Transverse colon (tissue), 4 donors: ENCODE measurements at regions not wholly inside any gene's neighbourhood (a gene's known extent, or its start where the extent isn't known, plus 50 kb on each side); places are given as distances from the start of the nearest gene placed in this dataset.
"Not testable (repeated sequence)": the region's sequence is repeated elsewhere in the genome, so short reads cannot be mapped to it uniquely, and the experiment has no call there.

Source experiments
- DNase-seq: peaks from one replicate; pipeline ENCODE4 v3.0.0-alpha.2; 2019
- H3K27ac ChIP-seq, 4 donors: fragments of 200-600 bp; sonication (generic); 2 replicates each; pipeline ENCODE4 v1.5.1; 2016 to 2018; ENCODE audit warnings: inconsistent platforms in 4 of 4
- H3K27me3 ChIP-seq: fragments of 200-600 bp; sonication (generic); 2 replicates; pipeline ENCODE4 v1.5.1; 2017; ENCODE audit warnings: inconsistent platforms
- H3K36me3 ChIP-seq, 4 donors: fragments of 200-600 bp; sonication (generic); 2 replicates each; pipeline ENCODE4 v1.5.1; 2017 to 2019; ENCODE audit warnings: inconsistent platforms in 4 of 4
- H3K4me1 ChIP-seq, 4 donors: fragments of 200-600 bp; sonication (generic); 2 replicates each; pipeline ENCODE4 v1.5.1; 2017 to 2020; ENCODE audit warnings: inconsistent platforms in 4 of 4
- H3K4me3 ChIP-seq, 4 donors: fragments of 200-600 bp; sonication (generic); 1 replicate in 1 of 4; 2 replicates in 3 of 4; pipeline versions ENCODE4 v1.5.1 to v1.6.1; 2017 to 2019; ENCODE audit warnings: inconsistent platforms in 4 of 4
- H3K9me3 ChIP-seq, 2 donors: fragments of 200-600 bp; sonication (generic); 2 replicates each; pipeline ENCODE4 v1.5.1; 2017 to 2019; ENCODE audit warnings: inconsistent platforms in 2 of 2
- EP300 ChIP-seq: sonication (generic); formaldehyde crosslinking; IDR thresholded peaks from one replicate; pipeline ENCODE4 v1.6.1; 2017; ENCODE audit warnings: antibody characterized with exemption, low read depth
- POLR2A ChIP-seq: fragments of 450-650 bp; IDR thresholded peaks from one replicate; pipeline ENCODE4 v1.6.1; 2016; ENCODE audit warnings: antibody characterized with exemption, mild to moderate bottlenecking, moderate library complexity
- POLR2AphosphoS5 ChIP-seq, 3 donors: sonication (generic); formaldehyde crosslinking; IDR thresholded peaks; one replicate each; pipeline ENCODE4 v1.6.1; 2016; ENCODE audit warnings: antibody characterized with exemption in 3 of 3
- WGBS, 2 donors: methylation state at CpG; one replicate each; pipeline ENCODE4 v1.1.5; 2018; ENCODE audit warnings: low coverage in 1 of 2; 5-methylcytosine and 5-hydroxymethylcytosine counted together
- in situ Hi-C, 4 donors: fragments of 200-750 bp; cut with MboI; loops; one replicate each; pipeline versions ENCODE4 v1.15.0 to v1.15.1; 2017; ENCODE audit warnings: low sequenced_read_pairs in 3 of 4, low pct_ligation_motif_present in 1 of 4, low pct_unique_long_range_greater_than_20kb in 1 of 4
- intact Hi-C: fragments of 100-400 bp; cut with DNase I; formaldehyde crosslinking; loops from one replicate; pipeline ENCODE4 v1.15.1; 2023; ENCODE audit warnings: low total_unique reads
- TF ChIP-seq, protein P1 (sequence below), 5 experiments: fragments of 200-600 bp in 3 of 5; fragments of 450-650 bp in 2 of 5; sonication (generic) in 3 of 5; IDR thresholded peaks; 1 replicate in 2 of 5; 2 replicates in 3 of 5; pipeline ENCODE4 v1.5.1; 2016 to 2017; ENCODE audit warnings: antibody characterized with exemption in 5 of 5, inconsistent platforms in 3 of 5, mild to moderate bottlenecking in 2 of 5, moderate library complexity in 1 of 5

DNA sequence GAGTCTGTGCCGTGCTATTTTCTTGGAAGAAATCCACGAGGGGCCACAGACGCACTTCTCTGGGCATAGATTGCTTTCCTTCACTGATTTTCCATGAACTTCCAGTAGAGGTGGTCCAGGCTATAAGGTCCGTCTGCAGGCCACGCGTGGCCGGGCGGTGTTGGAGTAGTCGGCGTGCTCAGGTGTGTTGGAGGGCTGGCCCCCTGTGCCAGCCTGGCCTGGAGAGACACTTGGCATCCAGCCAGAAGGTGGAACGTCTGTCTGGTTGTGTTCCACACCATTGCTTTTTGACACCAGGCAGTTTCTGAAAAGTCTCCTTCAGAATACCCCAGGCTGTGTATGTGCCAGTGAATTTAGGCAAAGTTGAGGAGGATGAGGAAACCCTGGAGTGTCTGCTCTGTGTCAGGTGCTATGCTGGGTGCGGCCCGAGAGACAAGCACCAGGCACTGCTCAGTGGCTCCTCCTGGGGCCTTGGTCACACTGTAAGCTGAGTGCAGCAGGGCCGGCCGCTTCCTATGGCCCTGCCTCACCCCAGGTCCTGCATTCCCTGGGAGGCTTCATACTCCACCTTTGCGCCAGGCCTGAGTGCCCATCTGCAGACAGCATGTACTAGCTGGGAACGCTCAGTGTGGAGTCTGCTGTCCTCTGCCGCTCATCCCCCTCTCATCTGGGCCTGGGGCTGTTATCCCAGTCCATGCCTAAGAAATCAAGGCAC lies 52.1 kb upstream of the TAMM41 start:
- intact Hi-C loops: no loop called here
- no peaks in the 10 kb centered on the region for H3K27me3 ChIP-seq
- in situ Hi-C loops: no loop called here
- TF ChIP-seq POLR2A (no peak), POLR2AphosphoS5 (IDR thresholded peaks at IDR 0.05) (no peak), EP300 (no peak)
- TF ChIP-seq, protein P1, sequence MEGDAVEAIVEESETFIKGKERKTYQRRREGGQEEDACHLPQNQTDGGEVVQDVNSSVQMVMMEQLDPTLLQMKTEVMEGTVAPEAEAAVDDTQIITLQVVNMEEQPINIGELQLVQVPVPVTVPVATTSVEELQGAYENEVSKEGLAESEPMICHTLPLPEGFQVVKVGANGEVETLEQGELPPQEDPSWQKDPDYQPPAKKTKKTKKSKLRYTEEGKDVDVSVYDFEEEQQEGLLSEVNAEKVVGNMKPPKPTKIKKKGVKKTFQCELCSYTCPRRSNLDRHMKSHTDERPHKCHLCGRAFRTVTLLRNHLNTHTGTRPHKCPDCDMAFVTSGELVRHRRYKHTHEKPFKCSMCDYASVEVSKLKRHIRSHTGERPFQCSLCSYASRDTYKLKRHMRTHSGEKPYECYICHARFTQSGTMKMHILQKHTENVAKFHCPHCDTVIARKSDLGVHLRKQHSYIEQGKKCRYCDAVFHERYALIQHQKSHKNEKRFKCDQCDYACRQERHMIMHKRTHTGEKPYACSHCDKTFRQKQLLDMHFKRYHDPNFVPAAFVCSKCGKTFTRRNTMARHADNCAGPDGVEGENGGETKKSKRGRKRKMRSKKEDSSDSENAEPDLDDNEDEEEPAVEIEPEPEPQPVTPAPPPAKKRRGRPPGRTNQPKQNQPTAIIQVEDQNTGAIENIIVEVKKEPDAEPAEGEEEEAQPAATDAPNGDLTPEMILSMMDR (IDR thresholded peaks at IDR 0.05): no peak
- no peak overlapping the region for H3K27ac ChIP-seq
- H3K4me1 ChIP-seq: no peaks in the 10 kb centered on the region
- H3K4me3 ChIP-seq: no peak overlapping the region
- no peaks in the 10 kb centered on the region for H3K9me3 ChIP-seq
- DNase-seq: no peak
- WGBS, 2 donors: 81% methylated on average over 18 of the region's 18 CpGs; no CpG with 5 or more reads in 1 of the 2 donors
- no peaks in the 10 kb centered on the region for H3K36me3 ChIP-seq

DNA sequence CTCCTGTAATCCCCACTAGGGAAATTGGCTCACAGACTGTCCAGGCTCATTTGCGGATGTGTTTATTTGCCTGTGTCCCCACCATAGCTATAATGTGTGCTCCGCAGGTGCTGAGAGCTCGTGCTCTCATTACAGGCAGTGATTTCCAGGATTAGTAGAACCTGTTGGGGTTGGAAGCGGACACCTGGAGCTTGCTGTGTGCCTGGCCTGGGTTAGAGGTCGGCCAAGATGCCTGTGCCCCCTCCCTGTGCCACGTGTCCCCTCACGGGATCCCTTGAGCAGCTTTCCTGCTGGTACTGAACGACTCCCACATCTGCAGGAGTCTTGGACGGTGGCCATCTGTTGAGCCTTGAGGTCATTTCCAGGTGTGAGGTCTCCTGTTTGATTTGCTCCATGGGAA lies 52.7 kb upstream of the TAMM41 start:
- DNase-seq, H3K27me3 ChIP-seq, H3K4me3 ChIP-seq, H3K9me3 ChIP-seq, H3K4me1 ChIP-seq, in situ Hi-C loops, H3K27ac ChIP-seq, H3K36me3 ChIP-seq, intact Hi-C loops: not testable (repeated sequence)
- WGBS, 2 donors: 74% methylated on average over 9 of the region's 9 CpGs; no CpG with 5 or more reads in 1 of the 2 donors

DNA sequence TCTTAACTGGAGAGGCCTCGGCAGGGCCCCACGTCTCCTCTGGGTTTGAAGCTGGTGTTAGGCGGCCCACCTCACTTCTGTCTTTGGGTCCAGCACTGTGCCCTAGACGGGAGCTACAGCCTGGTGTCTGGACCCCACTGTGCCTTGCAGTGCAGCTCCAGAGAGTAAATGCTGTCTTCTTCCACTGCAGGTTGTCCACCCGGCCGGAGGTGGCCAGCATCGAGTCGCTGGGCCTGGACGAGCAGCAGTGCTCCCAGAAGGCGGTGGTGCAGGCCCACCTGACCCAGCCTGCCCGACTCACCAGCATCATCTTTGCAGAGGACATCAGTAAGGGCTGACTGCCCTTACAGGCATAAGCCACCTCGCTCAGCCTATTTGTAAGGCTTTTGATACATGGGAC lies 53.1 kb upstream of the TAMM41 start:
- in situ Hi-C loops (no loop called here), intact Hi-C loops (no loop called here)
- no peak overlapping the region for H3K27ac ChIP-seq
- H3K4me1 ChIP-seq: no peaks in the 10 kb centered on the region
- DNase-seq: no peak
- WGBS, 2 donors: 80 to 87% methylated on average over 1 to 12 of the region's 12 CpGs
- no peaks in the 10 kb centered on the region for H3K36me3 ChIP-seq
- TF ChIP-seq POLR2AphosphoS5 (IDR thresholded peaks at IDR 0.05) (no peak), EP300 (no peak), POLR2A (no peak)
- TF ChIP-seq, protein P1 (IDR thresholded peaks at IDR 0.05): no peak
- H3K9me3 ChIP-seq: no peaks in the 10 kb centered on the region
- H3K27me3 ChIP-seq: no peaks in the 10 kb centered on the region
- H3K4me3 ChIP-seq: no peak overlapping the region

GRCh38 chr3:11900824-11901223 lies 54.1 kb upstream of the TAMM41 start:
- Histone ChIP-seq H3K4me3 (no peak overlapping the region), H3K36me3 (no peaks in the 10 kb centered on the region), H3K27me3 (no peaks in the 10 kb centered on the region), H3K9me3 (no peaks in the 10 kb centered on the region), H3K4me1 (no peaks in the 10 kb centered on the region), H3K27ac (no peak overlapping the region)
- WGBS, 2 donors: 87% methylated on average over 10 of the region's 10 CpGs; no CpG with 5 or more reads in 1 of the 2 donors
- intact Hi-C loops (no loop called here), in situ Hi-C loops (no loop called here)
- TF ChIP-seq, protein P1 (IDR thresholded peaks at IDR 0.05): no peak
- TF ChIP-seq EP300: no peak
- no peak for TF ChIP-seq POLR2A
- no peak for TF ChIP-seq POLR2AphosphoS5 (IDR thresholded peaks at IDR 0.05)
- no peak for DNase-seq
